PC-9 (cell line): ENCODE measurements at regions not wholly inside any gene's neighbourhood (a gene's known extent, or its start where the extent isn't known, plus 50 kb on each side); places are given as distances from the start of the nearest gene placed in this dataset.

Source experiments
- EZH2 ChIP-seq: fragments of 200-600 bp; sonication (generic); IDR thresholded peaks from 2 replicates; pipeline ENCODE4 v1.8.0; 2017; ENCODE audit warnings: antibody characterized with exemption, low read depth
- TF ChIP-seq, protein P1 (sequence below): fragments of 200-600 bp; sonication (generic); conservative IDR thresholded peaks from 2 replicates; pipeline ENCODE4 v1.6.1; 2017; ENCODE audit warnings: mixed run types, antibody characterized with exemption, mild to moderate bottlenecking, moderate library complexity

DNA sequence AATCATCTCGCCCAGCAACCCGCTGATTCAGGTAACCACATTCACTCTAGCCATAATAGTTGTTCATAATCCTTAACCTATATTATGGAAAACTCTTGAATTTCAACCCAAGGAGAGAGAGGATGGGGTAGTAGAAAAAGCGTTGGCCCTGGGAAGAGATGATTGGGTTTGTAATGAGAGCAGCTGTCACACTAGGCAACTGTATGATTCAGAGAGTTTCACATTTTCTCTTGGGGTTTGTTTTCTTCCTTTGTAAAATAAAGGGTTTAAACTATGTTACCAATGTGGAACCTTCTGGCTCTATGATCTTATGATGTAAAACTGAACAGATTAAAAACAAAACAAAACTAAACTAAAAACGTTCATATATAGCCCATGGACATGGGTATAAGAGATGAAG is 705.2 kb upstream of the IGFBP3 start:
- TF ChIP-seq, protein P1, sequence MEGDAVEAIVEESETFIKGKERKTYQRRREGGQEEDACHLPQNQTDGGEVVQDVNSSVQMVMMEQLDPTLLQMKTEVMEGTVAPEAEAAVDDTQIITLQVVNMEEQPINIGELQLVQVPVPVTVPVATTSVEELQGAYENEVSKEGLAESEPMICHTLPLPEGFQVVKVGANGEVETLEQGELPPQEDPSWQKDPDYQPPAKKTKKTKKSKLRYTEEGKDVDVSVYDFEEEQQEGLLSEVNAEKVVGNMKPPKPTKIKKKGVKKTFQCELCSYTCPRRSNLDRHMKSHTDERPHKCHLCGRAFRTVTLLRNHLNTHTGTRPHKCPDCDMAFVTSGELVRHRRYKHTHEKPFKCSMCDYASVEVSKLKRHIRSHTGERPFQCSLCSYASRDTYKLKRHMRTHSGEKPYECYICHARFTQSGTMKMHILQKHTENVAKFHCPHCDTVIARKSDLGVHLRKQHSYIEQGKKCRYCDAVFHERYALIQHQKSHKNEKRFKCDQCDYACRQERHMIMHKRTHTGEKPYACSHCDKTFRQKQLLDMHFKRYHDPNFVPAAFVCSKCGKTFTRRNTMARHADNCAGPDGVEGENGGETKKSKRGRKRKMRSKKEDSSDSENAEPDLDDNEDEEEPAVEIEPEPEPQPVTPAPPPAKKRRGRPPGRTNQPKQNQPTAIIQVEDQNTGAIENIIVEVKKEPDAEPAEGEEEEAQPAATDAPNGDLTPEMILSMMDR = no peak
- TF ChIP-seq EZH2 = no peak
